T-helper 17 cell (primary cell): ENCODE measurements at regions not wholly inside any gene's neighbourhood (a gene's known extent, or its start where the extent isn't known, plus 50 kb on each side); places are given as distances from the start of the nearest gene placed in this dataset.

Experiments used
- ATAC-seq: fragments of 150-1000 bp; cut with Tn5 transposase; 2 replicates; pipeline ENCODE4 v1.10.0; 2021; ENCODE audit warnings: mild to moderate bottlenecking, moderate library complexity
- DNase-seq, 3 donors: peaks; one replicate each; pipeline versions ENCODE4 v3.0.0 to v3.0.0-alpha.2; 2020 to 2021
- H3K9me3 ChIP-seq: one replicate; pipeline ENCODE4 v1.7.0; 2013; ENCODE audit warnings: low read length, mild to moderate bottlenecking; ENCODE audit not compliant: control insufficient read depth, poor library complexity, severe bottlenecking
- H3K27ac Mint-ChIP-seq: one replicate; pipeline ENCODE4 v1.8.0; 2022; ENCODE audit warnings: mild to moderate bottlenecking, moderate library complexity, mixed read lengths
- H3K27me3 Mint-ChIP-seq: one replicate; pipeline ENCODE4 v1.8.0; 2022; ENCODE audit warnings: mixed read lengths
- H3K36me3 Mint-ChIP-seq: one replicate; pipeline ENCODE4 v1.8.0; 2022; ENCODE audit warnings: low read depth, mixed read lengths
- H3K4me1 Mint-ChIP-seq: one replicate; pipeline ENCODE4 v1.8.0; 2022; ENCODE audit warnings: mild to moderate bottlenecking, mixed read lengths
- H3K4me3 Mint-ChIP-seq: one replicate; pipeline ENCODE4 v1.8.0; 2022; ENCODE audit warnings: mild to moderate bottlenecking, moderate library complexity, mixed read lengths

DNA sequence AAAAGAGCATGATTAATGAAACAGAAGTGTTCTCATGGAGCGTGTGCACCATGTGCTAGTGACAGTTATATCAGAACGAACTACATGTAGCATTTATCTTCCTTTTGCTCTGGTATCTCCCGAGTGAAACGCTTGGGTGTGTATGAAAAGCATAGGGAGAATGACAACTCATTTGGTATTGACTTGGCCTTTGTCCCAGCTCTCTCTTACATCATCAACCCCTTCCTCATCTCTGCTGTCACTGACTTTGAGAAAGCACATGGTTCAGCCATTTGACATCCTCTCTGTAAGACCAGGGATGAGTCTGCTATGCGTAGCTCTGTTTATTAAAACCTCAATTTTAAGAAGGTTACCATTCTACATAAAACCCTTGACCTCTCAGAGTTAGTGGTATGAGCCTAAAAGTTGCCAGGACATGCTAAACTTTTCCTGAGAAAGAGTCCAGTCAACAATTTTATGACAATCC is 201.0 kb downstream of the NRIP1 start:
- H3K27ac Mint-ChIP-seq: no peak overlapping the region
- peaks cover 6% of the 10 kb centered on the region for H3K4me1 Mint-ChIP-seq
- no peak for DNase-seq
- no peaks in the 10 kb centered on the region for H3K9me3 ChIP-seq
- no peak overlapping the region for H3K4me3 Mint-ChIP-seq
- H3K36me3 Mint-ChIP-seq: no peaks in the 10 kb centered on the region
- peaks cover 10% of the 10 kb centered on the region for H3K27me3 Mint-ChIP-seq
- ATAC-seq: no peak

DNA sequence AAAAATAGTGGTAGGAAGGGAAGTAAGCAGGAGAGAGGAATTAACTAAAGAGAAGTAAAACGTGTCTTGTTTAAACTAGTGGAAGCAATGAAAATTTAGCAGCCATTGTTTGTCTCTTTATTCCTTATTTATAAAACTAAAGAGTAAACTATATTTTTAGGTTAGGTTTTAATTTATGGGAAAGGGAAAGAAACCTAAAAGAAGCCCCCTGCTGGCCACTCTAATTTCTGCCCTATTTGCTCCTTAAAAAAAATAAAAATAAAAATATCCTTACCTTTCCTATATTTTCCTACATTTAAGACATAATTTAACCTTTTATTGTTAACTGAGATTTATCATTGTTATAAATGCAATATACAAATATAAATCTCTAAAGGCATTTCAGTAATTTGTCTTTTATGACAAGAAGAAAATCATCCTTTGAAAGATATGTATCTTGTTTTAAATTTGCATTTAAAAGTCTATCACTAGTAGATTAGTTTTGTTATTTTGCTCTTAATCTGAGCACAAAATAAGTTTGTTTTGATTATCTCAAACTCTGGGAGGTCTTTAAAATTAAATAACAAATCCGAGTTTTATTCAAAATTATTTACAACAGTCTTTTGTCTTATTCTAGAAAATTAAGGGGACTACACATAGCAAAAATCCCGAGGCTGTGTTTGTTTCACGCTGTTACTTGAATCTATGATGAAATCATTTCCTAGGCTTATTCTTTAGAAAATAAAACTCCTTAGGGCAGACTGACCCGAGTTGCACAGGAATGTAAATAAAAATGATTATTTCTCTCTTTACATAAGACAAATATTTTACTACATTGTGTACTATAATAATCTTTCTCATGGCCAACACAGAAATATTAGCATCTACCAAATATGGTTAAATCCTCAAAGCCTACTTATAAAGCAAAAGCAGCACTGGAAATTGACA is 201.7 kb downstream of the NRIP1 start:
- Mint-ChIP-seq H3K27ac (no peak overlapping the region), H3K27me3 (peaks cover 6% of the 10 kb centered on the region), H3K36me3 (no peaks in the 10 kb centered on the region), H3K4me3 (no peak overlapping the region), H3K4me1 (peaks cover 6% of the 10 kb centered on the region)
- ATAC-seq: no peak
- no peaks in the 10 kb centered on the region for H3K9me3 ChIP-seq
- no peak for DNase-seq

DNA sequence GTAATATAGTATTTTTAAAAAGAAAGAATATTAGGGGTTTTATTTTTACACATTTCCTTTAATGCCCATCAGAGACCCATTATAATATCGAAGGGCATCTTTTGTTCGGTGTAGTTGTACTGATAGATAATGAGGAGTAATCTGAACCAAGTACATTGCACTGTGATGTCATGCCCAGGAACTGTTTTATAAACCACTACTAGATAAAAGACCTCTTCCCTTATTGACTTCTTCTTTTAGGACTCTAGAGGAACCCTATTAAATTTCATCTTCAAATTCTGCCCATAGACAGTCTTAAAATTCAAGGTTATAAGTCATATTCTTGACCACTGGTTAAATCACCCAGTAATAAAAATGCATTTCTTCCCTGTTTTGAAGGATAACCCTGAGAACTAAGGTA is 206.5 kb downstream of the NRIP1 start:
- no peaks in the 10 kb centered on the region for H3K9me3 ChIP-seq
- H3K27me3 Mint-ChIP-seq: peaks cover 5% of the 10 kb centered on the region
- DNase-seq (no peak), ATAC-seq (no peak)
- no peaks in the 10 kb centered on the region for H3K36me3 Mint-ChIP-seq
- no peak overlapping the region for H3K27ac Mint-ChIP-seq
- H3K4me1 Mint-ChIP-seq: peaks cover 2% of the 10 kb centered on the region
- no peak overlapping the region for H3K4me3 Mint-ChIP-seq

DNA sequence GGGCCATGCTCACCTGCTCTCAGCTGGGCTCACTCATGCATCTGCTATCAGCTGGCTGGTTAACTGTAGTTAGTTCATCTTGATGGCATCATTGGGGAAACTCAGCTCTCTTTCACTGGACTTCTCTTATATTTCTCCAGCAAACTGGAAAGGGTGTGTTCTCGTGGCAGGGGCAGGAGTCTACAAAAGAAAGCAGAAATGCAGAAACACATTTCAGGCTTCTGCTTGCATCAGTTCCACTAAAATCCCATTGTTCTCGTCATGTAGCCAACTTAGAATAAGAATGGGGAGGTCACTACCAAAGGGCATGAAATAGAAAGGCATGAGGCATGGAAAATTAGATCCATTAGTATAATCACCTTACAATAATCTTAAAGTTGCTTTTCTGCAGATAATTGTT is 207.3 kb downstream of the NRIP1 start:
- Mint-ChIP-seq H3K36me3 (no peaks in the 10 kb centered on the region), H3K27ac (no peak overlapping the region), H3K4me1 (peaks cover 1% of the 10 kb centered on the region), H3K4me3 (no peak overlapping the region), H3K27me3 (peaks cover 5% of the 10 kb centered on the region)
- ATAC-seq (no peak), DNase-seq (no peak)
- no peaks in the 10 kb centered on the region for H3K9me3 ChIP-seq

DNA sequence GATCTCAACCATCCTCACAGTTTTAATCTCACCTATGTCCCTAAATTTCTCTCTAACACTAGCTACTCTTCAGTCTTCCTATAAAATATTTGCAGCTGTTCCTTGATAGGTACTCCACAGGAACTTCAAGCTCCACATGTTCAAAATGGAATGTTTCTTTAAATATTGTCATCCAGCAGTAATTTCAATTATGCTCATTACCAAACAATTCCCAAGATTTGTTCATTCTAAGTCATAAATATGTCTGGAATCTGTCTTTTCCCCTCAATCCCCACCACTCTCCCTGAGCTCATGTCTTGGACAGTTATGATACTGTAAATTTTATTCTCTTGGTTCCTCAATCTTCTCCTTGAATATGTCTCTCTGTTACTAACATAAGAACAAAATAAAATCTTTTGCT is 214.4 kb downstream of the NRIP1 start:
- H3K36me3 Mint-ChIP-seq: no peaks in the 10 kb centered on the region
- no peaks in the 10 kb centered on the region for H3K4me1 Mint-ChIP-seq
- no peaks in the 10 kb centered on the region for H3K27me3 Mint-ChIP-seq
- no peak for ATAC-seq
- H3K27ac Mint-ChIP-seq: no peak overlapping the region
- H3K4me3 Mint-ChIP-seq: no peak overlapping the region
- no peaks in the 10 kb centered on the region for H3K9me3 ChIP-seq
- no peak for DNase-seq

DNA sequence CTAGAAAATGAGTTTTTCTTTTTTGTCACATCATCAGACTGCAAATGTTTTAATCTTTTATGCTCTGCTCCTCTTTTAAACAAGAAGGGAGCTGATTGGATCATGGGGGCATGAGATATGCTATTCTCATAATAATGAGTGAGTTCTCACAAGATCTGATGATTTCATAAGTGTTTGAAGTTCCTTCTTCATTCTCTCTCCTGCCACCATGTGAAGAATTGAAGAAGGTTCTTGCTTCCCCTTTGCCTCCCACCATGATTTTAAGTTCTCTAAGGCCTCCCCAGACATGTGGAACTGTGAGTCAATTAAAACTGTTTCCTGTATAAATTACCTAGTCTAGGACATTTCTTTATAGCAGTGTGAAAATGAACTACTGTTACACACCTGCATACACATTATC is 218.2 kb downstream of the NRIP1 start:
- no peaks in the 10 kb centered on the region for H3K9me3 ChIP-seq
- no peaks in the 10 kb centered on the region for H3K27me3 Mint-ChIP-seq
- H3K27ac Mint-ChIP-seq: no peak overlapping the region
- no peak for ATAC-seq
- H3K4me1 Mint-ChIP-seq: no peaks in the 10 kb centered on the region
- H3K36me3 Mint-ChIP-seq: peaks cover 2% of the 10 kb centered on the region
- no peak overlapping the region for H3K4me3 Mint-ChIP-seq
- DNase-seq: no peak

DNA sequence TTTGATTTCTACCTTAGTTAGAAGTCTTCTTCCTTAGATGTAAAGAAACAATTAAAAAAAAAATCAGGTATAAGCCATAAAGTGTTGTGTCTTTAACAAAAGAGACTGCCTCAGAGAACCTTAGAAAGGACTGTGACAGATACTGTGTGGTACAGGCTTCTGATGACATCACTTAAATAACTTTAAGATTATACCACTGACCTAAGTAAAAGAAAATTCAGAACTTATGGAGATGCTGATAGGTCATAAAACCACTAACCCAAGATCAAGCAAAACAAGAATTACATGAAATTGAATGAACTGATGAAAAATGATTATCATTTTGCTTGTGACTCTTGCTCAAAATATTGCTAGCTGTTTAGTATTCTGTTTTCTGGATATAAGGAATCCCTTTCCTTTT is 220.8 kb downstream of the NRIP1 start:
- Mint-ChIP-seq H3K27ac (no peak overlapping the region), H3K4me1 (no peaks in the 10 kb centered on the region), H3K4me3 (no peak overlapping the region), H3K36me3 (peaks cover 2% of the 10 kb centered on the region), H3K27me3 (no peaks in the 10 kb centered on the region)
- DNase-seq: no peak
- no peak for ATAC-seq
- H3K9me3 ChIP-seq: no peaks in the 10 kb centered on the region

DNA sequence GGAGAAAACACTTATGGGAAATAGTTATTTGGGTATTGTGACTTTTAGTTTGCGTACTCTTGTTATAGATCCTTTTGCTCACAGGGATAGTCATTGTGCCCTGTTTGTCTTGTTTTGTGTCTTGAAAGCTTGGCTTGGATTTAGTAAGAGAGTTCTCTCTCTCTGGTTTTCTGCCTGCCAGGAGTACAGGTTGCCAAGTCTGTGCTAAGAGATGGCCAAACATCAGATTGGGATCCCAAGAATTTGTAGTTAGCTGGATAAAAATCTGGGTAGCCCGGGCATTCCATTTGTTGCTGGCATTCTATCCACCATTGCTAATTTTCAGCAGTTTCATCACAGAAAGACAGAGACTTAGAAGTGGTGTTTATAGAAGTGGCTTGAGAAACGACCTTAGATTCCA is 222.2 kb downstream of the NRIP1 start:
- Mint-ChIP-seq H3K4me1 (no peaks in the 10 kb centered on the region), H3K36me3 (peaks cover 2% of the 10 kb centered on the region), H3K4me3 (no peak overlapping the region), H3K27me3 (peaks cover 4% of the 10 kb centered on the region), H3K27ac (no peak overlapping the region)
- DNase-seq (no peak), ATAC-seq (no peak)
- no peaks in the 10 kb centered on the region for H3K9me3 ChIP-seq

DNA sequence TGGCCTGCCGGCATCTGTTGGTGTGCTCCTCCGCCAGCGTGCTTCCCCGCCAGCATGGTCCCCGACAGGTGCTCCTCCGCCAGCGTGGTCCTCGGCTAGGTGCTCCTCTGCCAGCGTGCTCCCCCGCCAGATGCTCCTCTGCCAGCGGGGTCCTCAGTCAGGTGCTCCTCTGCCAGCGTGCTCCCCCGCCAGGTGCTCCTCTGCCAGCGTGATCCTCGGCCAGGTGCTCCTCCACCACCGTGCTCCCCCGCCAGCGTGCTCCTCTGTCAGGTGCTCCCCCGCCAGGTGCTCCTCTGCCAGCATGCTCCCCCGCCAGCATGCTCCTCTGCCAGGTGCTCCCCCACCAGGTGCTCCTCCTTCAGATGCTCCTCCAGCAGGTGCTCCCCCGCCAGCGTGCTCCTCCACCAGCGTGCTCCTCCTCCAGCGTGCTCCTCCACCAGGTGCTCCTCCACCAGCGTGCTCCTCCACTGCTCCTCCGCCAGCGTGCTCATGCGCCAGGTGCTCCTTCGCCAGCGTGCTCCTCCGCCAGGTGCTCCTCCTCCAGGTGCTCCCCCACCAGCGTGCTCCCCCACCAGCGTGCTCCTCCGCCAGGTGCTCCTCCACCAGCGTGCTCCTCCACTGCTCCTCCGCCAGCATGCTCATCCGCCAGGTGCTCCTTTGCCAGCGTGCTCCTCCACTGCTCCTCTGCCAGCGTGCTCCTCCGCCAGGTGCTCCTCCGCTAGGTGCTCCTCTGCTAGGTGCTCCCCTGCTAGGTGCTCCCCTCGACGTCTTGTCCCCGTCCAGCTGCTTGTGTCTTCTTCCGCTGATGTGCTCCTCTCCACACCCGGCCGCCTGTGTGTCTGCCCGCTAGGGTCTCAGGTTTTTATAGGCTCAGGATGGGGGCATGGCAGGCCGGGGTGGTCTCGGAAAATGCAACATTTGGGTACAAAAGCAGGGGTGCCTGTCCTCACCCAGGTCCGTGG is 223.0 kb downstream of the NRIP1 start:
- no peak overlapping the region for H3K27ac Mint-ChIP-seq
- no peaks in the 10 kb centered on the region for H3K4me1 Mint-ChIP-seq
- ATAC-seq (no peak), DNase-seq (no peak)
- H3K36me3 Mint-ChIP-seq: peaks cover 2% of the 10 kb centered on the region
- H3K9me3 ChIP-seq: no peaks in the 10 kb centered on the region
- peaks cover 4% of the 10 kb centered on the region for H3K27me3 Mint-ChIP-seq
- H3K4me3 Mint-ChIP-seq: no peak overlapping the region

DNA sequence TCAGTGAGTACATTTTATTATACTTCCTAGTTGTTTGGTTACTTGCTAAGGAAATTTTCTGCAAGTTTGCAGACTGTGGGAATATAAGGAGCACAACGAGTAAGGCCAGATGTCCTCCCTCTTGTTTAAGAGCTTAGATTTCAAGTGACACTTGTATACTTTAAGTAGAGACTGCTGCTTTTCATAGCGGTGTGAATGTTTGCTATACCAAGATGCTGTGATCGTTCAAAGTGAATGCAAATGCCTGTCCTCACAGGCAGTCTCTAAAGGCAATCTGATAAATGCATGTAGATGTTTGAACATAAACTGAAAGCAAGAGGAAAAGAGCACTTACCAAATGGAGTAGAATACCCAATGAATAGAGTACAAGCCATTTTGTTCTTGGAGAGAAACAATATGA is 226.4 kb downstream of the NRIP1 start:
- Mint-ChIP-seq H3K4me3 (no peak overlapping the region), H3K36me3 (peaks cover 2% of the 10 kb centered on the region), H3K4me1 (no peaks in the 10 kb centered on the region), H3K27ac (no peak overlapping the region), H3K27me3 (peaks cover 4% of the 10 kb centered on the region)
- DNase-seq (no peak), ATAC-seq (no peak)
- no peaks in the 10 kb centered on the region for H3K9me3 ChIP-seq

DNA sequence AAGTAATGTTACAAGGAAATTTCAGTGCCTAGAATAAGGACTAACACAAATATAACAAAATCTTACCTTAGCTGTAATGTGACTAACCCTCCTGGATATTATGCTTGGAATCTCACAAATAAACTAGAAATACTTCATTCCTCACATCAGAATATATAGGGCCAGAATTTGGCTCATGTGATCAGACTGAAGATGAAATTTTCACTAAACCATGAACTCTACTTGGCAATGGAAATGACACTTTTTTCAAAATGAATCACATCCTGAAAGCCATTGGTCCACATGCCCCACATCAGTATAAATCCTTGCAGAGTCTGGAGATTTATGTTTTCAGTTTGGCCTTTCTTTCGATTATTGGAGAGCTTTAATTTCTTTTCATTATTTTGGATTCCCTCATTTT is 227.8 kb downstream of the NRIP1 start:
- no peaks in the 10 kb centered on the region for H3K4me1 Mint-ChIP-seq
- H3K4me3 Mint-ChIP-seq: no peak overlapping the region
- H3K36me3 Mint-ChIP-seq: no peaks in the 10 kb centered on the region
- H3K27ac Mint-ChIP-seq: no peak overlapping the region
- no peaks in the 10 kb centered on the region for H3K9me3 ChIP-seq
- peaks cover 4% of the 10 kb centered on the region for H3K27me3 Mint-ChIP-seq
- DNase-seq: no peak
- ATAC-seq: no peak

DNA sequence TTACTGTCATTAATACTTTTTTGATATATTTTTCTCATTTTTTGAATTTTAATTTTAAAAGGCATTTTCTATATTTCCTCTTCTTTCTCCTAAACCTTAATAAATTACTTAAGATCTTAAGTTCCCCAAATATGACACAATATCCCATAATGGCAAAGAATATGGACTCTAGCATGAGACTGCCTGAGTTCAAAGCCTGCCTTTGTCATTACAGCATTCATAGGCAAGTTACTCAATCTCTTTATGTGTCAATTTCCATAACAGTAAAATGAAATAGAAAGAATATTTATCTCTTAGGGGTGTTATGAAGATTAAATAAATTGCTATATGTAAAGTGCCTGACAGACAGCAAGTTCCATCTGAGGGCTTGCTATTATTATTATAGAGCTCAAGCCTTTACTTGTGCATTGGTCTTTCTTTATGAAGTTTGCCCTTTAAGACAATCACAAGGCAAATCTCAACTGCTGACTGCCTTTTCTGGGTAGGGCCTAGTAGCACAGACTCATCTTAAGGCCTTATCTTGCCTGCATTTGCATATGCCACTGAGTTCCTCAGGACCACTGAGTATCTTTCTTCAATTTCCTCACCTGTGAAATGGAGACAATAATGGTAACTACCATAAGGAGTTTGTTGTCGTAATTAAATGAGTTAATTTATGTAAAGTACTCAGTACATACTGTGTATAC is 231.0 kb downstream of the NRIP1 start:
- H3K36me3 Mint-ChIP-seq: no peaks in the 10 kb centered on the region
- no peaks in the 10 kb centered on the region for H3K9me3 ChIP-seq
- peaks cover 11% of the 10 kb centered on the region for H3K27me3 Mint-ChIP-seq
- H3K27ac Mint-ChIP-seq: no peak overlapping the region
- ATAC-seq (no peak), DNase-seq (no peak)
- H3K4me3 Mint-ChIP-seq: no peak overlapping the region
- no peaks in the 10 kb centered on the region for H3K4me1 Mint-ChIP-seq

DNA sequence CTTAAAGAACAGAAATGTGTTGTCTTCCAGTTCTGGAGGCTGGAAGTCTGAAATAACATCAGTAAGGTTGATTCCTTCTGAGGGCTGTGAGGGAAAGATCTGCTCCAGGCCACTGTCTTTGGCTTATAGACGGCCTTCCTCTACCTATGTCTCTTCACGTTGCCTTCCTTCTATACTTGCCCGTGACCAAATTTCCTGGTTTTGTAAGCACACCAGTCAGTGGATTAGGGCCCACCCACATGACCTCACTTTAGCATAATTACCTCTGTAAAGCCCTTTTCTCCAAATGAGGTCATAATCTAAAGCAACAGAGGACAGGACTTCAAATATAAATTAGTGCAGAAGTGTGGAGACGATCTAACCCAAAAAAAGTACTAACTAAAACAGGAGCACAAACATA is 231.6 kb downstream of the NRIP1 start:
- Mint-ChIP-seq H3K27me3 (peaks cover 11% of the 10 kb centered on the region), H3K36me3 (no peaks in the 10 kb centered on the region), H3K27ac (no peak overlapping the region), H3K4me1 (no peaks in the 10 kb centered on the region), H3K4me3 (no peak overlapping the region)
- DNase-seq: no peak
- ATAC-seq: no peak
- no peaks in the 10 kb centered on the region for H3K9me3 ChIP-seq
